ENCODE measurements at regions not wholly inside any gene's neighbourhood (a gene's known extent, or its start where the extent isn't known, plus 50 kb on each side); places are given as distances from the start of the nearest gene placed in this dataset.

DNA sequence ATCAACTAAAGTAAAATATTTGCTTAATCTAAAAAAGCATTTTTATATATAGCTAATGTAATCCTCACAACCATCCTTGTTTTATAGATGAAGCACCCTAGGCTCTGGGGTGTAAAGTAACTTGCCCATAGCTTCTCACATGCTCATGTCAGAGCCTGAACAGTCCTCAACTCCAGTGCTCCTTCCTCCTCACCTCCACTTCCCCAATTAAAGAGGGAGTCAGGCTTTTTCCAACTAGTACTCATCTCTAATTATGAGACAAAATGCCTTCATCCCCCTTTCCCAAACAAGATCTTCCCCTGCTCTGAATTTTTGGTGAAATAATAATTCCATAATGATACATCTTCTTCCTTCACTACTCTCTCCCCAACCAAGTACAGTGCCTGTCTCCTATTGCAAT lies 290.8 kb upstream of the PRDM1 start:
- no peak for DNase-seq (ENCODE audit: low read depth in 2 of 3, low spot score in 2 of 3)

DNA sequence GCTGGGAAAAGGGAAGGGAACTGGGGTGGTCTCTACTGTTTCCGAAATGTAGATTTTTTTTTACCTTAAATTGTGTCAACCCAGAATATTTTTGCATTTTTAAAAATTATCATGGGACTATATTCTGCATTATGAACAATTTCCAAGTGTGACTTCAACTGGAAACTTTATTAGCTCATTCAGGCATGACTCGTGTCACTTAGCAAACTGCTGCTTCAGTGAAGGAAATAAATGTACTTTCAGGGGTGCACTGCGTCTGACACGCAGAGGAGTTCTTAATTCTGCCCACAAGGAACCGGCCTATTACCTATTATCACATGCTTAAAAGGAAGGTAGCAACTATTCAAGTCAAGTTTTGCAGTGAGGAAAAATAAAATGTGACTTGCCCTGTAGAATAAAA lies 291.3 kb upstream of the PRDM1 start:
- DNase-seq (ENCODE audit: low read depth in 2 of 3, low spot score in 2 of 3) = no peak

DNA sequence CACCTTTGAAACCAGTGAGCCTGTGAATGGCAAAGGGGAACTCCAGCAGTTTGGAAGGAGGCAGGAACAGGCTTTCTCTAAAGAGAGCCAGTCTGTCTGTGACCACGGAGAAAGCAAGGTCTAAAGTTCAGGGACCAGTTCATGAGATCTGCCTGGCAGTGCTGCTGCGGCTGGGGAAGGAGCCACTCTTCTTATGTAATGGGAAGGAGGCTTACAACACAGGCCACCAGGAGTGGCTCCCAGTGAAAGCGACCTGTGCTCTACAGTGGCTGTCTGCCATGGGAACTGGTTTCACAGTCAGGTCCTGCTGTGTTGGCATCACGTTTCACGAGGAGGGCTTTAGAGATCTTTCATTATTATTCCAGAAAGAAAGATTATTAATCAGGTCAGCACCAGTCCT lies 291.9 kb upstream of the PRDM1 start:
- DNase-seq (ENCODE audit: low read depth in 2 of 3, low spot score in 2 of 3) = no peak

DNA sequence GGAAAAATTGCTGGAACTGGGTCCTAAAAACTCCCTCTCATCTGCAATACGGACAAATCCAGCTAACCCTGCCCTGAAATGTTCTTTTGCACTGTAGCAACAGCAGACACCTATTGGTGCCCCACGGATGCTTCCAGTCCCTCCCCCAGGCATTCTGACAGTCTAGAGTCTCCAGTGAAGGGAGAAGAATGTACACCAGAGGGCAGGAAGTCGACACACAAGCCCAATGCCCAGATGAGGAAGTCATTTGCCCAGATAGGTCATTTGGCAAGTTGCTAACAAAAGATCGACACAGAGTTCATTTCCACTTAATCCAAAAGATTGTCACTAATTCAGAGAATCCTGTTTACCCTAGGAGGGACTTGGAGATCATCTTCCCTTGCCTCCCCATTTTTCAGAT lies 293.0 kb upstream of the PRDM1 start:
- no peak for DNase-seq (ENCODE audit: low read depth in 2 of 3, low spot score in 2 of 3)

DNA sequence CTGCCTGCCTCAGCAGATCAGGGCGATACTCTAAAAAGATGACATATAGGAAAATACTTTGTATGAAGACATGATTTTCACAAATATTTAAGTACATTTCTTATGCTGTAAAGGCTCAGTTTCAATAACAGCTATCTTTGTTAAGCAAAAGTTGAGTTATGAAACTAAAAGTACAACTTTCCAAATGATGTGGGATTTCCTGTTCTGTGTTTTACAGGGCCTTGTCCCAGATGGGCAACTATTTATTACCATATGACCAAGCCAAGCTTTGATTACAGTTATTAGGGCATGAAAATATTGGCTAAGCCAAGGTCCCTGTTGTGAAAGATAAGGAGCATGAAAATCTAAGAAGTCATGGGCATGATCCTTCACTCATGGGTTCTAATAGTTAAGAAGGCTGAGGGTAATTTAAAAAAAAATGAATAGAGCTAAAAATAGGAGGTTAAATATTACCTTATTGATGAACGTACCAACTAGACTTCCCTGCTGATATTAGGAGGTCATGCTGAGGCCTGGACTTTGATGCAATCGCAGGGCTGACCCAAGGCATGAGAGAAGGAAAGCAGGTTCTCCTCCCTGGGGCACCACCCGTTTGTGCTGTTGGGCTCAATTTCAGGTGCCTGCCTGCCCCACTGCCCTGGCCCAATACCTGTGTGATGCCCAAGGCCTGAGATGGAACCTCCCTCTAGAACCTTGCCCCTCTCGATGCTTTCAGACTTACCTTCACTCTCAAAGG lies 294.4 kb upstream of the PRDM1 start:
- DNase-seq (ENCODE audit: low read depth in 2 of 3, low spot score in 2 of 3) = no peak

DNA sequence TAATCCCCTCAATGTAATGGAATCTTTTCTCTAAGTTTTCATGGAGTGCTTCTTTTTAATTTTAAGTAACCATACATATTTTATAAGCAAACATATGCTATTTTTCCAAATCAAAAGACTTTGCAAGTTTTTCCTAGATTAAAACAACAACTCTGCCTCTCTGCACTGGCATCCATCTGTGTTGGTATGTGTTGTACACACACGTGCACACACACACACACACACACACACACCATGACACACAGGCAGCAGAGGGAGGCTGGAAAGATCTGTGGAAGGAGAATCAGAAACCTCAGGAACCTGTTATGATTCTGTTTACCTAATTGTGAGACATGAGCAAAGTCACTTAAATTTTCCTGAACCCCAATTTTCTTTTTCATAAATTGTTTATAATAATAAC lies 295.0 kb upstream of the PRDM1 start:
- no peak for DNase-seq (ENCODE audit: low read depth in 2 of 3, low spot score in 2 of 3)

DNA sequence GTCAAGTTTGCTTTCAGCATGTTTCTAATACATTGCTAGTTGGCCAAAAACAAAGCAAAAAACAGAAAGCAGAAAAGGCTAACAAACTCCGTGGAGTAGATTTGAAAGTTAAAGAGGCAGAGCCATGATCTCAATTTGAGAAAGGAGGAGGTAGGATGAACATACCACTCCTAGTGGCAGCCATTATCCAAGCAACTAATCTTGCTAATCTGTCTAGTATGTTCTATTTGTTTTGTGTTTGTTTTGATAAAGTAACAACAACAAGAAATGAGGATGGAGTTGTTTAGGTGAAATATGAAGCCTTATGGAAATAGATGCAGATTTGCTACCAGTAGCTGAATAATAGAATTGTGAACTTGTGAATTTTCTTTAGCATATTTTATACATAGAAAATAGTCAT lies 295.5 kb upstream of the PRDM1 start:
- no peak for DNase-seq (ENCODE audit: low read depth in 2 of 3, low spot score in 2 of 3)

DNA sequence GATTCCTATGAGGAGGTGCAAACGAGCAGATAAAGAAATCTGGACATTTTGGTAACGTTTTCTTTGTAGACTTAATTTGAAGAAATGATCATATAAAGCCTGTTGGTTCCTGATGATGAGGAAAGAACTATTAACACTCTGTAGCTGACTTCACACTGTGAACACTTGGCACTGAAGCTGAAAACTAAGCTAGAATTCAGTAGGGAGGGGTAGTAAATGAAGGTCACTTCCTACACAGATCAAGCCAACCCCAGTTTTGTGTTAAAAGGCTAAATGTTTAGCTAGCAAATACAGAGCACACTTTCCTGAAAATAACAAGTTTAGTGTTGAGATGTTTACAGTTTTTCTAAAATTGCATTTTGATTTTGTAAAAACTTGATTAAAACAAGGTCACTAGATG lies 296.2 kb upstream of the PRDM1 start:
- no peak for DNase-seq (ENCODE audit: low read depth in 2 of 3, low spot score in 2 of 3)

DNA sequence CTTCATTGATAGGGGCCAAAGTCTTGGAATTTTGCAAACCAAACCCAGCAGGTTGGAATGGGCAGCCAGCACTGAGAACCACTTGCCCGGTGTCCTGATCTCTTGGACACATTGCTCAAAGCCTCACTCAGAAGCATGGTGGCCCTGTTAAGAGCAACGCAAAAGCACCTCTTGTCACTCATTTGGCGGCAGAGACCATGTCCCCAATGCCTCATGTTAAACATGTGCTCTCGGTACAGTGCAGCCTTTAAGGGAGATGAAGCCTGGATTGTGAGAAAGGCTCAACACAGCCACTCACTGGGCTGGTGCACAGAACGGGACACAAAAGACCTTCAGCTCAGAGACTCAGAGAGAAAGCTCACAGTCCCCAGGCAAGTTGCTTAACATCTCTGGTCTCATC lies 298.4 kb upstream of the PRDM1 start:
- DNase-seq (ENCODE audit: low read depth in 2 of 3, low spot score in 2 of 3) = no peak

DNA sequence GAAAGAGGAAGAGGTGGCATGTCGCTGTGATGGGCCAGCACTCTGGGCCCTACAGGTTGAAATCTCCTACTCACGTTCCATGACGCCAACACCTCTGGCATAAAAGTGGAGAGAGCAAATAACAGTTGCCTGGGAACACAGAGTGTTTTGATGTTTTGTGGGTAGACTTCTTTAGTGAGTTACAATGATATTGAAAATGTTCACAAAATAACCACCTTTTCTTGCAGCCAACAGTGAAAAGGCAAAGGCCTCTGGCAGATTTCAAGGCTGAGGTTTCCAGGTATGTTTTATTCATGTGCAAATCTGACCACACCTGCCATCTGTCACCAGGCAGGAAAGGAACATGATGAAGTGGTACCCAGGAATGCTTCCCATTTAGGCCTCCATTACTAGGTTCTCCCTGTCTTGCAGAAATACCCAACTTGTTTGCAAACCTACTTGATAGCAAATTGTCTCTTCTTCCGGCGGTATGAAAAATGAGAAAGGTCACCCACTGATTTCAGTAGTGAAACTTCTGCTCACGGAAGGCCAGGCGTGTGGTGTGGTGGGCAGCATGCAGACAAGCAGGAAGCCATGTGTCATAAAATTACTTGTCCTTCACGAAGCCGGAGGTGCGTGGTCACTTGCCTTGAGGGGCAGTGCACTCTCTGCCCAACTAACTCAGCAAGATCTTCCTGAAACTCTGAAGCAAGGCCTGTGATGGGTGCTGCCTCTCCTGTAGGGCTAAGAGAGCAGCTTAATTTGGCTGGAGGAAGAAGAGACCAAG lies 299.1 kb upstream of the PRDM1 start:
- DNase-seq (ENCODE audit: low read depth in 2 of 3, low spot score in 2 of 3) = no peak

DNA sequence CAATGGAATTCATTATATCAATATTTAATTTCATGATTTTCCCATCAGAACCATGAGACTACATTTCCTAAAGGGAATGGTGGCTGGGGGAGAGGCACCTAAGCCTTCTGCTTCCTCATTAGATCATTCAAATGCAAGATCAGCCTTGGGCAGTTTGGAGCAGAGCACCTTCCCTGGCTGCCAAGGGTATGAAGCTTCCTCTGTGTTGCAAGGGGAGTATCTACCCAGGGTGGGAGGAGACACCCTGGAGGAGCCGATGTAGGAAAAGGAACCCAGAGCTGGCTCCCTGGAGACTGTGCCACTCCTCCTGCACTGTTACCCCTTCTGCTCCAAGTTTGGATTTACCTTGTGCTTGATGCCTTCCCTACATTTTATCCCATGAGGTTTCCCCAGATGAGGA lies 299.7 kb upstream of the PRDM1 start:
- DNase-seq (ENCODE audit: low read depth in 2 of 3, low spot score in 2 of 3) = no peak

DNA sequence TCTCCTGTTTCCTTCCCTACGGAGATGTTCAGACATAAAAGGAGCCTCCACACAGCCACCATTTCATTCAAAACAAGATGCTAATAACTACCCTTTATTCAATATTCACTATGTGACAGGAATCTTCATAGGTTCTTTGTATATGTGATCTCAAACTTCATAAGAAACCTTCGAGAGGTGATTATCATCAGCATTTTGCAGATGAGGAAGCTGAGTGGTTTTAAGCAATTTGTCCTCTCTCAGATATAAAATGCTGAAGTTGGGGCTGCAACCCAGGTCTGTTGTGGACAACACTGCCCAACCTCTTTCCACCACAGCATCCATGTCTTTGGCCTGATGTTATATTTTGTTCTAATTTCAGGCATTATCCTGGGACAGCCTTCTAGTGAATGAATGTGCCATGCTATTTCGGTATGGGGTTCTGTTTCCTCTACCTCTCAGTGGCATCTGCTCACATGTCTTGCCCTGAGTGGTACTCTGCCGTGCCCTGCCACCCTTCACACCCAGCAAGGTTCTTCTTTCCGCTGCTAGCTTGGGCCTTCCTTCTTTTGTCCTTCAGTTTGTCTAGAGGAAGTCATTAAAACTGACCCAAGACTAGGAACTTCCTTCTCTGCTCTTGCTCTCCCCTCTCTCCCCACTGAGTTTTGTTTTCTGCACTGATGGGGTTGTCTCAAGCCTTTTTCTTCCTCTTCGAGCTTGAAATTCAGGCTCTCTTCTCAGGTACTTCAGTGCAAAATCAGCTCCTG lies 300.9 kb upstream of the PRDM1 start:
- DNase-seq (ENCODE audit: low read depth in 2 of 3, low spot score in 2 of 3) = no peak

DNA sequence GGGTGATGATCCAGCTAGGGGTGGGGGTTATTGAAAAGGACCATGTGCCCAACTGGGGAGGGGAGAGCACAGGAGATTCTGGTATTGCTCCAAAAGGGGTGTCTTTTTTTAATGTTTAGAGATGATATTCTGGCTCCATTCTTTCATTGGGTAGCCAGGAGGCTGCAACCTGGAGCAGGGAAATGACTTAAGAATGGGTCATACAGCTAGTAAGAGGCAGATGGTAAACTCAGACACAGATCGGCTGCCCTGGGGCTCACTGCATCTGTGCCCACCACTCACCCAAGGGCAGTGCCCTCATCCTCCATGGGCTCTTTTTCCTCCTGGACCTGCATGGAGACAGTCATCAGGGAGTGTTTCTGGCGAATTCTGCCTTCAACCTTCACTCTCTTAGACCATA lies 302.0 kb upstream of the PRDM1 start:
- no peak for DNase-seq (ENCODE audit: low read depth in 2 of 3, low spot score in 2 of 3)

DNA sequence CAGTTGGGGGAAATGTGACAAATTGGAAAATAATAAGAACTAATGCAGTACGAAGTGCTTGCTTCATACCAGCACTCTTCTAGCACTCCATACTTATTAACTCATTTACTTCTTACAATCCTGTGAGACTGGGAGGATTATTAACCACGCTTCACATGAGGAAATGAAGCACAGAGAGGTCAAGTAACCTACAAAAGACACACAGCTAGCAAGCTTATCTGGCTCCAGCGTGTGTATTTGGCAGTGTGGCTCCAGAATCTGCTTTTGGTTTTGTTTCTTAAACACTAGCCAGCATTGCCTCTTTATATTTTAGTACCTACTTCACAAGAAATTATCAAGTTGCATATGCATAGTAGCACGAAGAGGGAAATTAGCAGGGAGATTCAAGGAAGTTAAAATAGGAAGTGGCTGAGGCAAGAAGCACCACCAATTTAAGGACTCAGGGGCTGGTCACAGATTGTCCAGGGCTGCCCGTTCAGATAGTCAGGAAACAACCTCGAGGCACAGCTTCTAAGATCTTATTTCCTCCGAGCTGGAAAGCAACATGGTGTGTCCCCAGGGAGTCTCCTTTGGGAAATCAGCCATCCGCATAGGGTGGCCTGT lies 302.7 kb upstream of the PRDM1 start:
- no peak for DNase-seq (ENCODE audit: low read depth in 2 of 3, low spot score in 2 of 3)

DNA sequence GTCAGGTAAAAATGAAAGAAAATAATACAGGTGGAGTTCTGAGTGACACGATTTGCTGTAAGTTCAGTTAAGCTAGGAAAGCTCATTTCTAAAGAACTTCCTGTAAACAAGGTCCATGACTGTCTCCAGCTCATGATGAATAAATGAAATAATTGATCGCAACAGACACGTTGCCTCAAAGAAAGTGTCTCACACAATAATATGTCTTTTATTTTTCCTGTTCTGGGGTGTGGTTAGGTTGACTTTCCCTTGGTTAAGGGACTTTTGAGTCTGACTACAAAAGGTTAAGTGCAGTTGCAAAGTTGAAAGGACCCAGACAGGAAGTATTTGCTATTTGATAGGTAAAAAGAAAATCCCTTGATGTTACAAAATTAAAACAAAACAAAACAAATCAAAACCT lies 304.2 kb upstream of the PRDM1 start:
- DNase-seq (ENCODE audit: low read depth in 2 of 3, low spot score in 2 of 3) = no peak

DNA sequence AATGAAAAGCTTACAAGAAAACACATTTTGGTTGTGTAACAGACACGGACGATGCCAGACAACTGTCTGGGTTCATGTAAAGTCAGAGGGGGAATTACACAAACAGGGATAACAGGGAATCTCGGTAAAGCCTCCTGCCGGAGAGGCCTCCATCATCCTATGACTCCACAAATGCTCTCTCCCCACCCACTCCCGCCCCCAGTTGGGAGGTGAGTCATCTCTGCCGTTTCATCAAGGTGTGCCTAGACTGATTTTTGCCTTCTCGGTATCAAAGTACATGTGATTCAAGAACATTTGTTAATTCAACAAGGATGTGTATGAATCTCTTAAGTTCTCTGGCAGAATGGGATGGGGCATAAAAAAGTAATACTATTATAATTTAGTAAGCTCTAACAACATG lies 304.9 kb upstream of the PRDM1 start:
- no peak for DNase-seq (ENCODE audit: low read depth in 2 of 3, low spot score in 2 of 3)

DNA sequence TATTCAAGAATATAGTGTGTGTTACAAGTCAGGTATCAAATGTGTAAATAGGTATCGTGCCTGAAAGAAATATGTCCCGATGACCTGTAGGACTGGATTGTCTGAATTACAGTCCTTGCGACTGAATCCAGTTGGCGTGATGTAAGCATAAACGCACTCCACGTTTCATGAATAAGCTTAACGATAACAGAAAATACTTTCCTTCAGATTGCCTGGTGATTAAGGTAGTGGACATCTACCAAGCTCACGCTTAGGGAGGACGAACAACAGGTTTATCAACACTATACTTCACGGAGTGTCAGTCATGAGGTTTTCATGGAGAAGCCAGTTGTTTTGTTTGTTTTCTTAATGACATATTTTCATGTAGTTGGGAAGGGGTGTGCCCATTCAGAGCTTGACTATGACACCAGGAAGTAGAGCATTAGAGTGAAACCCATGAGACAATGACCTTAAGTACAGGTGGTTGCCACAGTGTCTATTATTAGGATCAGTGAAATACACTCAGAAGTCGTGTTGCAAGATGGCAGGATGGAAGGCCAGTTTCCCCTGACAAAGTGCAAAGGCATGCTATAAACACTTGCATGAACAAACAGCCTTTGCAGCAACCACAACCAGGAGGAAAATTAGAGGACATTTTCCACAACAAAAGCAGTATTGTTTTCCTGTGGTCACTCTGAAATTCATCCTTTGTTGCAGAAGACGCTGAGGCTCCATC lies 305.8 kb upstream of the PRDM1 start:
- no peak for DNase-seq (ENCODE audit: low read depth in 2 of 3, low spot score in 2 of 3)

DNA sequence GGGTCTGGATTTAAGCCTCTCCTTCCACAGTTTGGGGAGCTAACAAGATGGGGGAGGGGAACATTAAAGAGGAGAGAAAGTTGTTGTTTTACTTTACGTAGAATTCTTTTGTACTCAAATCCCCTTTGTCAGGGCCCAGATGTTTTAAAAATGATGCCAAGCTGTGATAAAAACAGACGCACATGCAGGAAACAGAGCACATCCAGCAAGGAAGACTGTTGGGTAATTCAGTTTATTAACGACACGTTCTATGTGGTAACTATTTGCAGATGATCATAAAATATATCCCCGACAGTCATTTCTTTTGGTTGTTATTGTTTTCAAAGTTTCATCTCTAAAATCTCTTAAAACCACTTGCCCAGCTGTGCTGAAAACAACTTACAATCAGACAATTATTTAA lies 307.0 kb upstream of the PRDM1 start:
- DNase-seq (ENCODE audit: low read depth in 2 of 3, low spot score in 2 of 3) = no peak

DNA sequence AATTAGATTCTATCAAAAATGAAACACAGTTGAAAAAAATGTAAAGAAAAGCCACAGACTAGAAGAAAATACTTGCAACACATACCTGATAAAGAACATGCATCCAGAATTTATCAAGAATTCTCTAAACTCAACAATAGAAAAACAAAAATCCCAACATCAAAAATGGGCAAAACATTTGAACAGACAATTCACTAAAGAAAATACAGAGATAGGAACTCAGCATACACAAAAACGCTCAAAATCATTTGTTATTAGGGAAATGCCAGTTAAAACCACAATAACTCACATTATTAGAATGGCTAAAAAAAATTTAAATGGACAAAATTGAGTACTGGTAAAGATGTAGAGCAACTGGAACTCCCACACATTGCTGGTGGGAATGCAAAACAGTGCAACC lies 311.0 kb upstream of the PRDM1 start:
- DNase-seq (ENCODE audit: low read depth in 2 of 3, low spot score in 2 of 3) = no peak

DNA sequence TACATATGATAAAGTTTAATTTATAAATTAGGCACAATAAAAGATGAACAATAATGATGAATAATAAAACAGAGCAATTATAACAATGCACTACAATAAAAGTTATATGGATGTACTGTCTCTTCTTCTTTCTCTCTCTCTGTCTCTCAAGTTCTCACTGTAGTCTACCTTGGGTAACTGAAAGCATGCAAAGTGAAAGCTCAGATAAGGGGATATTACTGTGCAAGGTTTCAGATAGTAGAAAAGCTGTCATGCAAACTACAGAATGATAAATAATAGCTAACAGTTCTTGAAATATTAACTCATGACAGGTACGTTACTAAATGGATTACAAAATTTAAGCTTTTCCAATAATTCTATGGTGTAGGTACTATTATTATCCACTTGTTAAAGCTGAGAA lies 311.9 kb upstream of the PRDM1 start:
- DNase-seq (ENCODE audit: low read depth in 2 of 3, low spot score in 2 of 3) = no peak

DNA sequence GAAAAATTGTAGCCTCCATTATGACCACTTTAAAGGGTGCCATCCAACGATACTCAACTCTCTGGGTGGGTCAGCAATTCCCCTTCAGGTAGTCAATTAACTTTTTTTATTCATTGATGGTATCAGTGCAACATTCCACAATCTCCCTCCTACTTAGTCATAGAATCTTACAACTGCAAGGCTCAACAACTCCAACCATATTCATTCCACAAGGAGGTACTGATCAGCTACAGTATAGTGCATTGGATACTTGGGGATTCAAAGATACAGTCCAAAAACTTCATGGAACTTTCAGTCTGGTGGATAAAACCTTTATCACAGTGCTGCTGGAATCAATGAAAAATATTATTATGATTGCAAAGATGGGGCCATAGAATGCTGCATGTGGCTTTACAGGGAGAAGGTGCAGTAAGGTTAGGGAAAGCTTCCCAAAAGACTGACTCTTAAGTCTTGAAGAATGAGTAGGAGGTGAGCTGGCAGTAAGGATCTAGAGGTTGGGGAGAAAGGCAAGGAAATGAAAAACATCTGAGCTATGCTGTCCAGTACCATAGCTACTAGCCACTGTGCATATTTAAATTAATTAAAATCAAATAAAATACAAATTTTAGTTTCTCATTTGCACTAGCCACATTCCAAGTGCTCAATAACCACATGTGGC lies 314.7 kb upstream of the PRDM1 start:
- no peak for DNase-seq (ENCODE audit: low read depth in 2 of 3, low spot score in 2 of 3)
